ENCODE measurements at regions not wholly inside any gene's neighbourhood (a gene's known extent, or its start where the extent isn't known, plus 50 kb on each side); places are given as distances from the start of the nearest gene placed in this dataset.

DNA sequence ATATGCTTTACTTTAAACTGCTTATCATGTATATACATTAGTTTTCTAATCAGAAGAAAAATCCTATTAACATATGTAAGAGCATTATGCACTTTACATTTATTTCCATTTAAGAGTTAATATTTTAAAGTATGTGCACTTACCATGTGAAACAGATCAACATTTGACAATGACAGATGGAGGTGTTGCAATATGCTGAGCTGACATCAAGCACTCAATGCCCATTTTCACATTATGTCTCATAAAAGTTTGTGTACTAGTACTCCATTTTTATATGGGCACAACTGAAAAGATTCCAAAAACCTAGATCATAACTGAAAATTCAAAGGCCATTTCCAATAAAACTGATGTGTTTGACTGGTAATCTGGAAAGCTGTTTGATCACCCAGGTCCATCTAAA lies 420.9 kb upstream of the SOX9 start:
- no peaks in the 10 kb centered on the region for H3K36me3 ChIP-seq (ENCODE audit: insufficient read depth, low read length)
- TF ChIP-seq EZH2 (IDR thresholded peaks at IDR 0.05; ENCODE audit: borderline replicate concordance, low read length), result no peak
- no peak for TF ChIP-seq CTCF (IDR thresholded peaks at IDR 0.05; ENCODE audit: low read length)

GRCh38 chr17:71703701-71704100 lies 417.1 kb upstream of the SOX9 start:
- H2AFZ ChIP-seq (ENCODE audit: low read length), result no peak overlapping the region
- H3K27ac ChIP-seq (ENCODE audit: low read depth, low read length, poor library complexity, severe bottlenecking), result no peak overlapping the region
- no peaks in the 10 kb centered on the region for H3K9me3 ChIP-seq (ENCODE audit: low read length)
- H3K36me3 ChIP-seq (ENCODE audit: insufficient read depth, low read length), result no peaks in the 10 kb centered on the region
- H3K4me2 ChIP-seq (ENCODE audit: low read length), result no peak overlapping the region
- H3K9ac ChIP-seq (ENCODE audit: low read length), result no peak overlapping the region
- no peaks in the 10 kb centered on the region for H3F3A ChIP-seq (ENCODE audit: insufficient read depth, low read length)
- H3K79me2 ChIP-seq (ENCODE audit: insufficient read depth, low read length), result no peaks in the 10 kb centered on the region
- H3K9me2 ChIP-seq (ENCODE audit: low read depth, low read length), result no peaks in the 10 kb centered on the region
- no peaks in the 10 kb centered on the region for H3K27me3 ChIP-seq (ENCODE audit: insufficient read depth, low read length)
- TF ChIP-seq CTCF (IDR thresholded peaks at IDR 0.05; ENCODE audit: low read length) (no peak), EZH2 (IDR thresholded peaks at IDR 0.05; ENCODE audit: borderline replicate concordance, low read length) (no peak)
- H4K20me1 ChIP-seq (ENCODE audit: insufficient read depth, low read length), result no peaks in the 10 kb centered on the region
- no peaks in the 10 kb centered on the region for H3K4me1 ChIP-seq (ENCODE audit: insufficient read depth, low read length, severe bottlenecking)
- no peak overlapping the region for H3K4me3 ChIP-seq (ENCODE audit: low read depth, low read length, poor library complexity, severe bottlenecking)

More for the DNA sequence above, 420.9 kb upstream of the SOX9 start:
- H3K4me3 ChIP-seq (ENCODE audit: low read depth, low read length, poor library complexity, severe bottlenecking), result no peak overlapping the region
- no peak overlapping the region for H3K9ac ChIP-seq (ENCODE audit: low read length)
- no peaks in the 10 kb centered on the region for H3K9me2 ChIP-seq (ENCODE audit: low read depth, low read length)
- H3K79me2 ChIP-seq (ENCODE audit: insufficient read depth, low read length), result no peaks in the 10 kb centered on the region
- no peak overlapping the region for H3K27ac ChIP-seq (ENCODE audit: low read depth, low read length, poor library complexity, severe bottlenecking)
- no peaks in the 10 kb centered on the region for H4K20me1 ChIP-seq (ENCODE audit: insufficient read depth, low read length)
- no peaks in the 10 kb centered on the region for H3K9me3 ChIP-seq (ENCODE audit: low read length)
- no peak overlapping the region for H2AFZ ChIP-seq (ENCODE audit: low read length)
- H3K4me1 ChIP-seq (ENCODE audit: insufficient read depth, low read length, severe bottlenecking), result no peaks in the 10 kb centered on the region
- no peaks in the 10 kb centered on the region for H3K27me3 ChIP-seq (ENCODE audit: insufficient read depth, low read length)
- H3K4me2 ChIP-seq (ENCODE audit: low read length), result no peak overlapping the region
- H3F3A ChIP-seq (ENCODE audit: insufficient read depth, low read length), result no peaks in the 10 kb centered on the region

GRCh38 chr17:71709271-71709890 lies 411.4 kb upstream of the SOX9 start:
- no peaks in the 10 kb centered on the region for H3F3A ChIP-seq (ENCODE audit: insufficient read depth, low read length)
- no peaks in the 10 kb centered on the region for H3K79me2 ChIP-seq (ENCODE audit: insufficient read depth, low read length)
- H3K9ac ChIP-seq (ENCODE audit: low read length), result no peak overlapping the region
- no peak overlapping the region for H3K4me3 ChIP-seq (ENCODE audit: low read depth, low read length, poor library complexity, severe bottlenecking)
- H3K36me3 ChIP-seq (ENCODE audit: insufficient read depth, low read length), result no peaks in the 10 kb centered on the region
- H3K27ac ChIP-seq (ENCODE audit: low read depth, low read length, poor library complexity, severe bottlenecking), result no peak overlapping the region
- no peaks in the 10 kb centered on the region for H4K20me1 ChIP-seq (ENCODE audit: insufficient read depth, low read length)
- no peaks in the 10 kb centered on the region for H3K9me2 ChIP-seq (ENCODE audit: low read depth, low read length)
- H3K4me1 ChIP-seq (ENCODE audit: insufficient read depth, low read length, severe bottlenecking), result no peaks in the 10 kb centered on the region
- no peak overlapping the region for H2AFZ ChIP-seq (ENCODE audit: low read length)
- H3K9me3 ChIP-seq (ENCODE audit: low read length), result no peaks in the 10 kb centered on the region
- no peak for TF ChIP-seq EZH2 (IDR thresholded peaks at IDR 0.05; ENCODE audit: borderline replicate concordance, low read length)
- TF ChIP-seq CTCF (IDR thresholded peaks at IDR 0.05; ENCODE audit: low read length), result no peak
- no peak overlapping the region for H3K4me2 ChIP-seq (ENCODE audit: low read length)
- no peaks in the 10 kb centered on the region for H3K27me3 ChIP-seq (ENCODE audit: insufficient read depth, low read length)

Measured in OCI-LY1 (cell line).